Stimulated activated naive B cell treated with anti-CD40 and anti-IgM and Interleukin-4, amounts not matched to agents 10 μg/mL and 1 μg/mL and 100 μg/mL, for 72 hours (primary cell): ENCODE measurements at regions not wholly inside any gene's neighbourhood (a gene's known extent, or its start where the extent isn't known, plus 50 kb on each side); places are given as distances from the start of the nearest gene placed in this dataset.

Experiments
- ATAC-seq, 2 donors: fragments of 150-1000 bp; cut with Tn5 transposase; replicated peaks; 2 replicates each; pipeline ENCODE4 v1.10.0; 2021; ENCODE audit warnings: moderate library complexity in 1 of 2
- DNase-seq: peaks from one replicate; pipeline ENCODE4 v3.0.0; 2021
- H3K27ac Mint-ChIP-seq: one replicate; pipeline ENCODE4 v1.8.0; 2022; ENCODE audit warnings: mild to moderate bottlenecking, mixed read lengths
- H3K27me3 Mint-ChIP-seq, 2 donors: one replicate each; pipeline ENCODE4 v1.8.0; 2022; ENCODE audit warnings: mixed read lengths in 2 of 2
- H3K36me3 Mint-ChIP-seq, 2 donors: one replicate each; pipeline ENCODE4 v1.8.0; 2022; ENCODE audit warnings: mixed read lengths in 2 of 2, mild to moderate bottlenecking in 1 of 2
- H3K4me1 Mint-ChIP-seq, 2 donors: one replicate each; pipeline ENCODE4 v1.8.0; 2022; ENCODE audit warnings: mixed read lengths in 2 of 2, mild to moderate bottlenecking in 1 of 2
- H3K4me3 Mint-ChIP-seq, 2 donors: one replicate each; pipeline ENCODE4 v1.8.0; 2022; ENCODE audit warnings: mild to moderate bottlenecking in 2 of 2, mixed read lengths in 2 of 2, moderate library complexity in 1 of 2
- H3K9me3 Mint-ChIP-seq, 2 donors: one replicate each; pipeline ENCODE4 v1.8.0; 2022; ENCODE audit warnings: mixed read lengths in 2 of 2, mild to moderate bottlenecking in 1 of 2

- ATAC-seq (no peak), DNase-seq (no peak)
- Mint-ChIP-seq H3K27ac (no peak overlapping the region), H3K4me1 (no peaks in the 10 kb centered on the region), H3K4me3 (no peak overlapping the region), H3K9me3 (no peaks in the 10 kb centered on the region), H3K36me3 (no peaks in the 10 kb centered on the region), H3K27me3 (peaks cover 30 to 53% of the 10 kb centered on the region in 2 donors)
Observed at GRCh38 chr2:45191976-45192375, 182.7 kb upstream of the SIX2 start.

- Mint-ChIP-seq H3K27me3 (peaks cover 30 to 53% of the 10 kb centered on the region in 2 donors), H3K4me1 (no peaks in the 10 kb centered on the region), H3K4me3 (no peak overlapping the region), H3K36me3 (no peaks in the 10 kb centered on the region), H3K27ac (no peak overlapping the region), H3K9me3 (no peaks in the 10 kb centered on the region)
- DNase-seq: no peak
- no peak for ATAC-seq
Observed at GRCh38 chr2:45191146-45191863, 182.1 kb upstream of the SIX2 start.

DNA sequence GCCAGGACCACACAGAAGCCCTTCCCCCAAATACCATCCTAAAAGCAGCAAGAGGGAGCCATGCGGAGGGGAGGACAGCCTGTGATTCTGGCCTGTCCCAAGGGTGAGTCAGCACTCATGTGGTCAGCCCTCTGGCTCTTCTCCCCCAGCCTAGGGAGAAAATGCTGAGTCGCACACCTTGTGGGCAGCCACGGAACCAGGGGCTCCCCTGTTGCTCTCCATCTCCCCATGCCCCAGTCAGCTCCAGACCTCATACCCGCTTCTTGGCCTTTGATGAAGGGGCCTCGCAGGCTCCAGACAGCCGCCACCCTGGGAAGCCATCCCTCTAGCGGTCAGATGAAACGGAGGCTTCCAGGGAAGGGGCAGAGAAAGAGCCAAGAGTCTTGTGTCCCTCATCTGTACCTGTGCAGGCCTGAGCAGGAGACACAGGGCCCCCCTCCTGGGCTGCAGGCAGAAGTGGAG lies 181.3 kb upstream of the SIX2 start:
- DNase-seq (no peak), ATAC-seq (no peak)
- Mint-ChIP-seq H3K36me3 (no peaks in the 10 kb centered on the region), H3K27ac (no peak overlapping the region), H3K4me1 (no peaks in the 10 kb centered on the region), H3K4me3 (no peak overlapping the region), H3K9me3 (no peaks in the 10 kb centered on the region), H3K27me3 (peaks cover 30 to 53% of the 10 kb centered on the region in 2 donors)

DNA sequence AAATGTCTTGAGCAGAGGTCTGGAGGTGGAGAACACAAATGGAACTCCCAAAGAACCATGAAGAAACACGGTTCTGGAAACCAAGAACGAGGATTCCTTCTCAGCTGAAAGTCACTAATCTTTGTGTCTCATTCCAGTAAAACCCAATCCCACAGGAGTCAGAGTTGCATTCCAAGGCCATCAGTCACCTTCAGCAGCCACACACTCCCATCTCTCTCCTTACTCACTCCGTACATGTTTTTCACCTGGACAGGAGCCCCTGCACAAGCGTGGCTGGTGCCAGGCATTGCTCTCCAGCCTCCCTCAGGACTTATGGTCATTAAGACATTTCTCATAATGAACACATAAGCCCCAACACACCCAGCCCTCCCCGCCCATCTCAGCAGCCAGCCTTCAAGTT lies 175.4 kb upstream of the SIX2 start:
- no peaks in the 10 kb centered on the region for H3K9me3 Mint-ChIP-seq
- H3K4me3 Mint-ChIP-seq: no peak overlapping the region
- no peak overlapping the region for H3K27ac Mint-ChIP-seq
- H3K36me3 Mint-ChIP-seq: no peaks in the 10 kb centered on the region
- DNase-seq: no peak
- ATAC-seq: no peak
- peaks cover 29 to 44% of the 10 kb centered on the region in 2 donors for H3K27me3 Mint-ChIP-seq
- no peaks in the 10 kb centered on the region for H3K4me1 Mint-ChIP-seq

- ATAC-seq (no peak), DNase-seq (no peak)
- H3K36me3 Mint-ChIP-seq: no peaks in the 10 kb centered on the region
- peaks cover 19 to 38% of the 10 kb centered on the region in 2 donors for H3K27me3 Mint-ChIP-seq
- no peak overlapping the region for H3K27ac Mint-ChIP-seq
- H3K4me1 Mint-ChIP-seq: no peaks in the 10 kb centered on the region
- H3K9me3 Mint-ChIP-seq: no peaks in the 10 kb centered on the region
- no peak overlapping the region for H3K4me3 Mint-ChIP-seq
Observed at GRCh38 chr2:45182667-45183295, 173.5 kb upstream of the SIX2 start.

- no peak overlapping the region for H3K27ac Mint-ChIP-seq
- H3K9me3 Mint-ChIP-seq: peaks cover 4% of the 10 kb centered on the region in 2 donors
- H3K4me1 Mint-ChIP-seq: no peaks in the 10 kb centered on the region
- no peaks in the 10 kb centered on the region for H3K36me3 Mint-ChIP-seq
- peaks cover 20 to 39% of the 10 kb centered on the region in 2 donors for H3K27me3 Mint-ChIP-seq
- H3K4me3 Mint-ChIP-seq: no peak overlapping the region
- DNase-seq (no peak), ATAC-seq (no peak)
Observed at GRCh38 chr2:45180779-45181178, 171.5 kb upstream of the SIX2 start.

GRCh38 chr2:45180033-45180746 lies 170.9 kb upstream of the SIX2 start:
- Mint-ChIP-seq H3K36me3 (no peaks in the 10 kb centered on the region), H3K9me3 (peaks cover 4% of the 10 kb centered on the region in 2 donors), H3K27ac (no peak overlapping the region), H3K4me3 (no peak overlapping the region), H3K4me1 (no peaks in the 10 kb centered on the region), H3K27me3 (peaks cover 20 to 40% of the 10 kb centered on the region in 2 donors)
- ATAC-seq (no peak), DNase-seq (no peak)

DNA sequence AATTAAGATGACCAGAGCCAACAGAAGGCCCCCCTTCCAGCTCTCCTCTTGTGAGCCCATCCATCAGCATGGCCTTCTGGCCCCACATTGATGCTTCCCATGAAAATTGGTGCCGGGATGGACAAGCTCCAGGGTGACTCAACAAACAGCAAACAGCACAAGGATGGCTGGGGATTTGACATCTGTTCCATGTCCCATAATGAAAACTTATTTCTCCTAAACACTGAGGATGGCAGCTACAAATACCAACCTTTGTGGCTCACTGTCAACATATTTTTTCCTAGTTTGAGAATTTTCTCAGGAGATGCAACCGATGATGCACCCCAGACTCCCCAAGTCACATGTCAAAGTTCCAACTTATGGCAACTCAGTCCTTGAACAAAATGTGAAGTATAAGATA lies 169.6 kb upstream of the SIX2 start:
- ATAC-seq: no peak
- Mint-ChIP-seq H3K4me3 (no peak overlapping the region), H3K9me3 (peaks cover 4% of the 10 kb centered on the region in 2 donors), H3K27me3 (peaks cover 25 to 49% of the 10 kb centered on the region in 2 donors), H3K4me1 (no peaks in the 10 kb centered on the region), H3K36me3 (no peaks in the 10 kb centered on the region), H3K27ac (no peak overlapping the region)
- DNase-seq: no peak

- Mint-ChIP-seq H3K27me3 (peaks cover 30 to 52% of the 10 kb centered on the region in 2 donors), H3K27ac (no peak overlapping the region), H3K4me3 (no peak overlapping the region), H3K9me3 (peaks cover 4% of the 10 kb centered on the region in 2 donors), H3K4me1 (no peaks in the 10 kb centered on the region), H3K36me3 (no peaks in the 10 kb centered on the region)
- ATAC-seq (no peak), DNase-seq (no peak)
Observed at GRCh38 chr2:45178359-45178758, 169.1 kb upstream of the SIX2 start.

GRCh38 chr2:45177870-45178269 lies 168.6 kb upstream of the SIX2 start:
- Mint-ChIP-seq H3K36me3 (no peaks in the 10 kb centered on the region), H3K4me3 (no peak overlapping the region), H3K4me1 (no peaks in the 10 kb centered on the region), H3K27ac (no peak overlapping the region), H3K9me3 (peaks cover 4% of the 10 kb centered on the region in 2 donors), H3K27me3 (peaks cover 30 to 55% of the 10 kb centered on the region in 2 donors)
- DNase-seq: no peak
- no peak for ATAC-seq

GRCh38 chr2:45176390-45176789 lies 167.1 kb upstream of the SIX2 start:
- Mint-ChIP-seq H3K27me3 (peaks cover 31 to 55% of the 10 kb centered on the region in 2 donors), H3K4me1 (no peaks in the 10 kb centered on the region), H3K9me3 (peaks cover 4% of the 10 kb centered on the region in 2 donors), H3K4me3 (no peak overlapping the region), H3K36me3 (no peaks in the 10 kb centered on the region), H3K27ac (no peak overlapping the region)
- no peak for ATAC-seq
- no peak for DNase-seq

- no peak overlapping the region for H3K4me3 Mint-ChIP-seq
- H3K27me3 Mint-ChIP-seq: peaks cover 34 to 61% of the 10 kb centered on the region in 2 donors
- H3K4me1 Mint-ChIP-seq: peaks cover 5 to 13% of the 10 kb centered on the region in 2 donors
- H3K36me3 Mint-ChIP-seq: no peaks in the 10 kb centered on the region
- H3K27ac Mint-ChIP-seq: no peak overlapping the region
- ATAC-seq (no peak), DNase-seq (no peak)
- H3K9me3 Mint-ChIP-seq: peaks cover 4% of the 10 kb centered on the region in 2 donors
Observed at GRCh38 chr2:45173513-45173912, 164.3 kb upstream of the SIX2 start.

- H3K4me3 Mint-ChIP-seq: no peak overlapping the region
- ATAC-seq: no peak
- H3K27ac Mint-ChIP-seq: no peak overlapping the region
- H3K4me1 Mint-ChIP-seq: peaks cover 5 to 15% of the 10 kb centered on the region in 2 donors
- H3K9me3 Mint-ChIP-seq: peaks cover 4% of the 10 kb centered on the region in 2 donors
- peaks cover 35 to 65% of the 10 kb centered on the region in 2 donors for H3K27me3 Mint-ChIP-seq
- no peaks in the 10 kb centered on the region for H3K36me3 Mint-ChIP-seq
- DNase-seq: no peak
Observed at GRCh38 chr2:45172760-45173392, 163.6 kb upstream of the SIX2 start.

DNA sequence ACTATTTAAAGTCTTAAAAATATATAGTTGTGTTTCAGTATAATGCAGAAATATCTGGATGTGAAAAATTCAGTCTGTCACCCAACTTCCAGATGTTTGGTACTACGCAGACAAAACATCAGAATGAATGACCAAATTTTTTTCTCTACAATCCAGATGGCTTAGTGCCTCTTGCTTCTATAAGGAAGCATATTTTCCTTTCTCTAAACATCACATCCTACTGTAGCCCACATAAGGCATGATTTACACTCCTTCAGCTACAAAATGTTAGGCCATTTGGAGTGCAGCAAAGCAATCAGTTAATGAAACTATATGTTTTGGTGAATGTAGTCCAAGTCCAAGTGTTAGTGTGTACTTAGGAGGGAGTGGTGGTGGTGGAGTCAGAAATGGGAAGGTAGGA lies 162.9 kb upstream of the SIX2 start:
- H3K4me3 Mint-ChIP-seq: no peak overlapping the region
- DNase-seq: no peak
- H3K36me3 Mint-ChIP-seq: no peaks in the 10 kb centered on the region
- no peak for ATAC-seq
- peaks cover 35 to 67% of the 10 kb centered on the region in 2 donors for H3K27me3 Mint-ChIP-seq
- no peak overlapping the region for H3K27ac Mint-ChIP-seq
- peaks cover 2 to 4% of the 10 kb centered on the region in 2 donors for H3K9me3 Mint-ChIP-seq
- peaks cover 5 to 15% of the 10 kb centered on the region in 2 donors for H3K4me1 Mint-ChIP-seq
